Effector CD4-positive, alpha-beta T cell (primary cell): ENCODE measurements at regions not wholly inside any gene's neighbourhood (a gene's known extent, or its start where the extent isn't known, plus 50 kb on each side); places are given as distances from the start of the nearest gene placed in this dataset.

Source experiments
- DNase-seq: peaks from one replicate; pipeline ENCODE4 v3.0.0-alpha.2; 2020

GRCh38 chr14:98223710-98224109, 1048.3 kb downstream of the BCL11B start:
- peak; percentile 45 for DNase-seq

- DNase-seq = no peak
Observed at GRCh38 chr14:98226411-98226810, 1045.6 kb downstream of the BCL11B start.

- no peak for DNase-seq
Observed at GRCh38 chr14:98227000-98227726, 1044.8 kb downstream of the BCL11B start.

GRCh38 chr14:98227727-98228111, 1044.3 kb downstream of the BCL11B start:
- DNase-seq = no peak

GRCh38 chr14:98229656-98230366, 1042.2 kb downstream of the BCL11B start:
- DNase-seq = no peak

- no peak for DNase-seq
Observed at GRCh38 chr14:98230411-98230810, 1041.6 kb downstream of the BCL11B start.

GRCh38 chr14:98231210-98231609, 1040.8 kb downstream of the BCL11B start:
- no peak for DNase-seq

- DNase-seq = no peak
Observed at GRCh38 chr14:98233656-98234055, 1038.3 kb downstream of the BCL11B start.

- DNase-seq = no peak
Observed at GRCh38 chr14:98234208-98234607, 1037.8 kb downstream of the BCL11B start.

GRCh38 chr14:98236314-98236713, 1035.7 kb downstream of the BCL11B start:
- no peak for DNase-seq

- DNase-seq = no peak
Observed at GRCh38 chr14:98237939-98238338, 1034.1 kb downstream of the BCL11B start.

GRCh38 chr14:98240376-98240775, 1031.6 kb downstream of the BCL11B start:
- no peak for DNase-seq

GRCh38 chr14:98242903-98243302, 1029.1 kb downstream of the BCL11B start:
- DNase-seq = no peak

- DNase-seq = no peak
Observed at GRCh38 chr14:98243332-98243731, 1028.7 kb downstream of the BCL11B start.

- no peak for DNase-seq
Observed at GRCh38 chr14:98244162-98244948, 1027.6 kb downstream of the BCL11B start.

GRCh38 chr14:98244966-98245569, 1026.9 kb downstream of the BCL11B start:
- no peak for DNase-seq

- DNase-seq = no peak
Observed at GRCh38 chr14:98249057-98249456, 1022.9 kb downstream of the BCL11B start.

- DNase-seq = no peak
Observed at GRCh38 chr14:98249476-98249875, 1022.5 kb downstream of the BCL11B start.

GRCh38 chr14:98252820-98253219, 1019.2 kb downstream of the BCL11B start:
- DNase-seq = no peak

GRCh38 chr14:98259881-98260280, 1012.1 kb downstream of the BCL11B start:
- DNase-seq = no peak

- DNase-seq = no peak
Observed at GRCh38 chr14:98262566-98262965, 1009.4 kb downstream of the BCL11B start.

- no peak for DNase-seq
Observed at GRCh38 chr14:98269533-98269932, 1002.5 kb downstream of the BCL11B start.

GRCh38 chr14:98270201-98270600, 1001.8 kb downstream of the BCL11B start:
- no peak for DNase-seq
